Heart right ventricle (tissue), 16 donors: ENCODE measurements at regions not wholly inside any gene's neighbourhood (a gene's known extent, or its start where the extent isn't known, plus 50 kb on each side); places are given as distances from the start of the nearest gene placed in this dataset.

Experiments
- ATAC-seq, 8 donors: fragments of 200-7000 bp; cut with Tn5 transposase; one replicate each; pipeline ENCODE4 v1.9.1; 2020; ENCODE audit warnings: mild to moderate bottlenecking in 8 of 8, moderate library complexity in 8 of 8, moderate number of reproducible peaks in 1 of 8
- DNase-seq, 2 donors: peaks; one replicate each; pipeline ENCODE4 v3.0.0-alpha.2; 2020
- H3K27ac ChIP-seq, 10 donors: fragments of 200-600 bp; sonication (generic) in 2 of 10; one replicate each; pipeline versions ENCODE4 v1.5.0 to v1.8.0; 2020 to 2022; ENCODE audit warnings: mild to moderate bottlenecking in 3 of 10
- H3K27me3 ChIP-seq, 7 donors: fragments of 200-600 bp; one replicate each; pipeline ENCODE4 v1.8.0; 2021 to 2022; ENCODE audit warnings: mild to moderate bottlenecking in 2 of 7
- H3K36me3 ChIP-seq, 9 donors: fragments of 200-600 bp; sonication (generic) in 1 of 9; one replicate each; pipeline versions ENCODE4 v1.5.0 to v1.8.0; 2020 to 2022; ENCODE audit warnings: mild to moderate bottlenecking in 2 of 9
- H3K4me1 ChIP-seq, 9 donors: fragments of 200-600 bp; sonication (generic) in 1 of 9; one replicate each; pipeline versions ENCODE4 v1.5.0 to v1.8.0; 2020 to 2022; ENCODE audit warnings: mild to moderate bottlenecking in 4 of 9
- H3K4me3 ChIP-seq, 10 donors: fragments of 200-600 bp; sonication (generic) in 2 of 10; one replicate each; pipeline versions ENCODE4 v1.5.0 to v1.8.0; 2020 to 2022; ENCODE audit warnings: mild to moderate bottlenecking in 7 of 10, moderate library complexity in 2 of 10
- H3K9me3 ChIP-seq, 11 donors: fragments of 200-600 bp in 10 of 11; sonication (generic) in 2 of 11; one replicate each; pipeline versions ENCODE4 v1.5.0 to v1.8.0; 2013 to 2022; ENCODE audit warnings: mild to moderate bottlenecking in 2 of 11, control low read depth in 1 of 11, moderate library complexity in 1 of 11
- CTCF ChIP-seq, 9 donors: fragments of 200-600 bp; sonication (generic) in 2 of 9; IDR thresholded peaks; one replicate each; pipeline versions ENCODE4 v1.5.0 to v1.8.0; 2021 to 2022; ENCODE audit warnings: antibody characterized with exemption in 9 of 9, mild to moderate bottlenecking in 5 of 9, moderate library complexity in 1 of 9
- WGBS, 2 donors: extraction: QIAGEN DNeasy Blood & Tissue Kit; methylation state at CpG; one replicate each; pipeline ENCODE4 v1.1.7; 2013; ENCODE audit warnings: inconsistent platforms in 1 of 2; 5-methylcytosine and 5-hydroxymethylcytosine counted together
- intact Hi-C, 10 donors: fragments of 100-400 bp; cut with DNase I; formaldehyde crosslinking; loops; one replicate each; pipeline versions ENCODE4 v1.11.1 to v1.14.2; 2022
- donor health status: Arrhythmogenic right ventricular cardiomyopathy.
- donor health status: ischemic (EF 13 %, LVEDD 7.1; RV severe dilation, severe dysfunction).
- donor health status: healthy with polysubstance abuse.
- donor health status: DM: no; HTN: yes; CAD: no.
- donor health status: DM: no; HTN: no; CAD: no.
- donor health status: ischemic (EF 25% LVEDD 6.9; RV normal size, moderate dysfunction).
- donor health status: ischemic (EF 25% LVEDD 5.7; RV mildly dilated, moderate dysfunction).
- donor health status: healthy.
- donor health status: DM: yes; HTN: yes; CAD: no.
- donor health status: Ischemic cardiomyopathy.
- donor health status: ischemic (EF 35%, LVEDD 5.7; RV mildly dilated, moderate dysfunction).
- donor health status: nonischemic (EF 11% LVEDD 7.7; RV severe dilation, severe dysfunction).
- donor health status: DM: yes; HTN: yes; CAD: no.
- donor health status: PGD.
- donor health status: ischemic (EF 29% LVEDD 5.4; RV normal size, mild dysfunction).
- donor health status: nonischemic (EF 23%, LVEDD 6.1; RV moderate dilation, normal function).

DNA sequence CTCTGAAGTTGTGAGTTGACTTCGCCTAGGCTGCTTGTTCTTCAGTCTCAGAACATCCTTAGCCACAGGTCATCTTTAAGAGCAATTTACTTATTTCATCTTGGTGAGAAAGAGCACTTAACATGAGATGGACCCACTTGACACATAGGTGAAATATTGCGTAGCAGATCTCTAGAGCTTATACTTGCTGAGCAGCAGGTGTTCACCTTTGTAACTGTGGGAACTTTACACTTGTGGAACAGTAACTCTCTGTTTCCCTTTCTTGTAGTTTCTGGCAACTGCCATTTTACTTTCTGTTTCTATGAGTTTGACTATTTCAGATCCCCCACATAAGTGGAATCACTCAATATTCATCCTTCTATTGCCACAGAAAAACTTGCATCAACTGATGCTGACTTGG, 95.7 kb downstream of the SLC10A2 start:
- no peak for ATAC-seq
- intact Hi-C loops: no loop called here
- Histone ChIP-seq H3K9me3 (no peaks in the 10 kb centered on the region), H3K4me3 (no peak overlapping the region), H3K36me3 (no peaks in the 10 kb centered on the region), H3K27ac (no peak overlapping the region), H3K27me3 (peaks cover 0 to 6% (median 0%) of the 10 kb centered on the region in 7 donors), H3K4me1 (no peaks in the 10 kb centered on the region)
- TF ChIP-seq CTCF (IDR thresholded peaks at IDR 0.05): no peak
- WGBS, 2 donors: 94 to 95% methylated on average over 2 of the region's 2 CpGs
- no peak for DNase-seq

DNA sequence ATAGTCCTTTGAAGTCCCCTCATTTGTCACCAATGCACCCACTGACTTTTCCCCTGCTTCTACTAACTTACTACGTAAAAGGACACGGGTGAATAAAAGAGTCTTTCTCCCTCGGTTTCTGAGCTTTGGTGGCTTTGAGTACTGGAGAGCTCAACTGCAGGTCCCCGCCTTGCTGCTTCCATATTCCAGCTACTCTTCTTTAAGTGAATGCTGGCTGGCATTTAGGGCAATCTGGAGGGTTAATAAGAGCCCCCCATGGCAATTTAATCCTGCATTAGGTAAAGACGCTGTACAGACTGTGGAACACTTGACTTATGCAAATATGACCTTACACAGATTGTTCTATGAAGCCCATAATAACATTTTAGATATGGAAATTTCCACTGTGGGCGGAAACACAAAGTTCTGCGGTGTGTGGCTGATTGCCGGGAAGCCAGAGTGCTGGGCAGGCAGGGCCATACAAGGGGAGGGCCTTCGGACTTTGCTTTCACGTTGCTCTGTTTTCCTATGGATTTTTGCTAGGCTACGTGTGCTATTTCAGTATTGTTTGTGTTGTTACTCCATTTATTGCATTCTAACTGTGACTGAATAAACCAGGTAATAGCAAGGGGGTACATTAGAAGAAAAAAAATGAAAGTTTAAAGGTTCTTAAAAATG, 97.5 kb downstream of the SLC10A2 start:
- Histone ChIP-seq H3K36me3 (no peaks in the 10 kb centered on the region), H3K9me3 (no peaks in the 10 kb centered on the region), H3K27ac (no peak overlapping the region), H3K4me1 (no peaks in the 10 kb centered on the region), H3K4me3 (no peak overlapping the region), H3K27me3 (peaks cover 0 to 6% (median 0%) of the 10 kb centered on the region in 7 donors)
- no peak for DNase-seq
- TF ChIP-seq CTCF (IDR thresholded peaks at IDR 0.05): no peak
- WGBS, 2 donors: 82 to 89% methylated on average over 11 of the region's 11 CpGs
- ATAC-seq: no peak
- intact Hi-C loops: no loop called here

DNA sequence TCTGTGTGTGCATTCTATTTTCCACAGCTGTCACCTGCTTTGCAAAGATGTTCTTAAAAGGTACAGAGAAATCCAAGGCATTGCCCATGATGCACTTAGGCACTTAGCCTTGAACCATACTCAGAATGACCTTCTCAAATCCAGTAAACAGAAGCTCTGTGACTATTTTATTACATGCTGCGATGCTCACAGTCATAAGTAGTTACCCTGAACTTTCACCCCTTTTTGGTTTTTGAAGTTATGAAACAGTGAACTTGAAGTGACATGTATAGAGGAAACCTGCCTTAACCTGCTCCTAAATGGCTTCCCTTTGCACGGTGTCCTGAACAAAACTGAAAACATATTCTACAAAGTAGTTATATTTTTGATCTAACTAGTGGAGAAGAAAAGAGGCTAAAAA, 100.4 kb downstream of the SLC10A2 start:
- H3K27me3 ChIP-seq: no peaks in the 10 kb centered on the region
- H3K4me1 ChIP-seq: no peaks in the 10 kb centered on the region
- no peaks in the 10 kb centered on the region for H3K36me3 ChIP-seq
- WGBS, 2 donors: 80 to 91% methylated on average over 2 of the region's 2 CpGs
- H3K4me3 ChIP-seq: no peak overlapping the region
- TF ChIP-seq CTCF (IDR thresholded peaks at IDR 0.05): no peak
- no peak for ATAC-seq
- DNase-seq: no peak
- intact Hi-C loops: no loop called here
- no peaks in the 10 kb centered on the region for H3K9me3 ChIP-seq
- H3K27ac ChIP-seq: no peak overlapping the region

- ATAC-seq: no peak
- no peak for TF ChIP-seq CTCF (IDR thresholded peaks at IDR 0.05)
- Histone ChIP-seq H3K4me1 (no peaks in the 10 kb centered on the region), H3K27ac (no peak overlapping the region), H3K36me3 (no peaks in the 10 kb centered on the region), H3K27me3 (no peaks in the 10 kb centered on the region), H3K4me3 (no peak overlapping the region), H3K9me3 (no peaks in the 10 kb centered on the region)
- intact Hi-C loops: no loop called here
- 79 to 81% methylated on average over 2 of the region's 2 CpGs for WGBS, 2 donors
- no peak for DNase-seq
Observed at GRCh38 chr13:102962430-102962829, 103.8 kb downstream of the SLC10A2 start.
